Fibroblast of lung (primary cell): ENCODE measurements at regions not wholly inside any gene's neighbourhood (a gene's known extent, or its start where the extent isn't known, plus 50 kb on each side); places are given as distances from the start of the nearest gene placed in this dataset.

Experiments
- DNase-seq, 2 donors: peaks; one replicate each; pipeline versions ENCODE4 v3.0.0 to v3.0.0-alpha.2; 2010; ENCODE audit warnings: low read depth in 2 of 2
- H2AFZ ChIP-seq: 2 replicates; pipeline ENCODE4 v1.5.1; 2012; ENCODE audit warnings: low read length, control low read depth, inconsistent platforms
- H3K27ac ChIP-seq: 2 replicates; pipeline ENCODE4 v1.5.1; 2011; ENCODE audit warnings: low read length, control low read depth; ENCODE audit not compliant: insufficient read depth
- H3K27me3 ChIP-seq: 2 replicates; pipeline ENCODE4 v1.5.1; 2011; ENCODE audit warnings: mild to moderate bottlenecking, low read length; ENCODE audit not compliant: control insufficient read depth, insufficient read depth
- H3K36me3 ChIP-seq: 2 replicates; pipeline ENCODE4 v1.5.1; 2011; ENCODE audit warnings: low read length; ENCODE audit not compliant: control insufficient read depth, insufficient read depth
- H3K4me1 ChIP-seq: 2 replicates; pipeline ENCODE4 v1.5.1; 2011; ENCODE audit warnings: low read length; ENCODE audit not compliant: control insufficient read depth, insufficient read depth; ENCODE audit errors: extremely low read depth
- H3K4me2 ChIP-seq: 2 replicates; pipeline ENCODE4 v1.5.1; 2011; ENCODE audit warnings: low read length, control low read depth; ENCODE audit not compliant: insufficient read depth; ENCODE audit errors: extremely low read depth
- H3K4me3 ChIP-seq, 4 experiments: fragments of 200-600 bp in 1 of 4; sonication (generic) in 1 of 4; replicated peaks in 1 of 4; 2 replicates each; pipeline ENCODE4 v1.5.1; 2011 to 2016; ENCODE audit warnings: low read length in 4 of 4, low read depth in 3 of 4, mild to moderate bottlenecking in 3 of 4, control low read depth in 2 of 4, inconsistent platforms in 1 of 4, mixed read lengths in 1 of 4; ENCODE audit not compliant: insufficient read depth in 1 of 4; ENCODE audit errors: control extremely low read depth in 1 of 4
- H3K79me2 ChIP-seq: 2 replicates; pipeline ENCODE4 v1.5.1; 2012; ENCODE audit warnings: mild to moderate bottlenecking, low read length, inconsistent platforms; ENCODE audit not compliant: control insufficient read depth, insufficient read depth
- H3K9ac ChIP-seq: 2 replicates; pipeline ENCODE4 v1.5.1; 2011; ENCODE audit warnings: mild to moderate bottlenecking, low read length, control low read depth; ENCODE audit not compliant: insufficient read depth
- H3K9me3 ChIP-seq: 2 replicates; pipeline ENCODE4 v1.5.1; 2012; ENCODE audit warnings: low read depth, low read length; ENCODE audit not compliant: control insufficient read depth, insufficient read depth
- H4K20me1 ChIP-seq: 2 replicates; pipeline ENCODE4 v1.5.1; 2011; ENCODE audit warnings: low read length; ENCODE audit not compliant: control insufficient read depth, insufficient read depth; ENCODE audit errors: extremely low read depth
- EZH2 ChIP-seq: IDR thresholded peaks from 2 replicates; pipeline ENCODE4 v1.5.1; 2012; ENCODE audit warnings: low read length, control low read depth, mild to moderate bottlenecking; ENCODE audit errors: missing control alignments
- TF ChIP-seq, protein P1 (sequence below), 2 donors: IDR thresholded peaks in 1 of 2; conservative IDR thresholded peaks in 1 of 2; 1 replicate in 1 of 2; 2 replicates in 1 of 2; pipeline ENCODE4 v1.5.1; 2011 to 2012; ENCODE audit warnings: low read length in 2 of 2, control low read depth in 1 of 2, inconsistent platforms in 1 of 2, low read depth in 1 of 2, mild to moderate bottlenecking in 1 of 2

- Histone ChIP-seq H3K4me3 (no peak overlapping the region), H3K36me3 (no peaks in the 10 kb centered on the region), H3K4me1 (no peaks in the 10 kb centered on the region), H2AFZ (no peak overlapping the region), H3K9me3 (no peaks in the 10 kb centered on the region), H3K4me2 (no peak overlapping the region), H3K79me2 (no peaks in the 10 kb centered on the region), H3K27me3 (no peaks in the 10 kb centered on the region), H3K9ac (no peak overlapping the region), H4K20me1 (no peaks in the 10 kb centered on the region), H3K27ac (no peak overlapping the region)
- TF ChIP-seq, protein P1, sequence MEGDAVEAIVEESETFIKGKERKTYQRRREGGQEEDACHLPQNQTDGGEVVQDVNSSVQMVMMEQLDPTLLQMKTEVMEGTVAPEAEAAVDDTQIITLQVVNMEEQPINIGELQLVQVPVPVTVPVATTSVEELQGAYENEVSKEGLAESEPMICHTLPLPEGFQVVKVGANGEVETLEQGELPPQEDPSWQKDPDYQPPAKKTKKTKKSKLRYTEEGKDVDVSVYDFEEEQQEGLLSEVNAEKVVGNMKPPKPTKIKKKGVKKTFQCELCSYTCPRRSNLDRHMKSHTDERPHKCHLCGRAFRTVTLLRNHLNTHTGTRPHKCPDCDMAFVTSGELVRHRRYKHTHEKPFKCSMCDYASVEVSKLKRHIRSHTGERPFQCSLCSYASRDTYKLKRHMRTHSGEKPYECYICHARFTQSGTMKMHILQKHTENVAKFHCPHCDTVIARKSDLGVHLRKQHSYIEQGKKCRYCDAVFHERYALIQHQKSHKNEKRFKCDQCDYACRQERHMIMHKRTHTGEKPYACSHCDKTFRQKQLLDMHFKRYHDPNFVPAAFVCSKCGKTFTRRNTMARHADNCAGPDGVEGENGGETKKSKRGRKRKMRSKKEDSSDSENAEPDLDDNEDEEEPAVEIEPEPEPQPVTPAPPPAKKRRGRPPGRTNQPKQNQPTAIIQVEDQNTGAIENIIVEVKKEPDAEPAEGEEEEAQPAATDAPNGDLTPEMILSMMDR (conservative IDR thresholded peaks at IDR 0.05 in 1 of 2, IDR thresholded peaks at IDR 0.05 in 1 of 2; ENCODE audit: low read depth in 1 of 2, low read length in 2 of 2), result no peak
- TF ChIP-seq EZH2, result no peak
- peak; percentile 3 to 75 for DNase-seq
Observed at GRCh38 chr1:211198111-211198510, 61.1 kb upstream of the RCOR3 start.

GRCh38 chr1:211196880-211197279 lies 62.3 kb upstream of the RCOR3 start:
- H3K9me3 ChIP-seq, result no peaks in the 10 kb centered on the region
- H3K27ac ChIP-seq, result no peak overlapping the region
- H3K4me3 ChIP-seq, result no peak overlapping the region

DNA sequence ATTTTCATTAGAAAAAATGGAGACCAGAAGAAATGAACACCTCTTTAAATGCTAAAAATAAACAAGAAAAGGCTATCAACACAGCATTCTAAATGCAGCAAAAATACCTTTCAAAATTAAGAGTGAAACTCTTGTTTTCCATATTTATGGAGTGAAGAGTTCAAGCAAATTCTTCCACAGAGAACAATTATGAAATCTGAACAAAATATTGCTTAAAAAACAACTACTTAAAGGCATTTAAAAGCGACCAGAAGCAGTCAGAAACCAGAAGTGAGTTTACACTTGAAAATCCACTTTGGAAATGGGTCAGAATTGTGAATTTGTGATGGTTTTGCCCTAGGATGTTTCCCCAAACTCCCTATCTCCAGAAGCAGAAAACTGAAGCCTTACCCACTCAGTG lies 60.9 kb upstream of the KCNH1 start:
- H3K9ac ChIP-seq, result no peak overlapping the region
- H3K9me3 ChIP-seq, result no peaks in the 10 kb centered on the region
- no peaks in the 10 kb centered on the region for H3K4me1 ChIP-seq
- TF ChIP-seq, protein P1 (conservative IDR thresholded peaks at IDR 0.05 in 1 of 2, IDR thresholded peaks at IDR 0.05 in 1 of 2; ENCODE audit: low read depth in 1 of 2, low read length in 2 of 2), result no peak
- TF ChIP-seq EZH2, result no peak
- no peaks in the 10 kb centered on the region for H3K79me2 ChIP-seq
- H3K36me3 ChIP-seq, result no peaks in the 10 kb centered on the region
- H3K27me3 ChIP-seq, result no peaks in the 10 kb centered on the region
- no peak for DNase-seq
- no peak overlapping the region for H2AFZ ChIP-seq
- H3K4me3 ChIP-seq, result no peak overlapping the region
- H3K4me2 ChIP-seq, result no peak overlapping the region
- no peaks in the 10 kb centered on the region for H4K20me1 ChIP-seq
- no peak overlapping the region for H3K27ac ChIP-seq

More at GRCh38 chr1:211196880-211197279, 62.3 kb upstream of the RCOR3 start:
- DNase-seq, result no peak
- no peaks in the 10 kb centered on the region for H3K4me1 ChIP-seq
- H4K20me1 ChIP-seq, result no peaks in the 10 kb centered on the region
- H3K36me3 ChIP-seq, result no peaks in the 10 kb centered on the region
- no peak for TF ChIP-seq EZH2
- TF ChIP-seq, protein P1 (conservative IDR thresholded peaks at IDR 0.05 in 1 of 2, IDR thresholded peaks at IDR 0.05 in 1 of 2; ENCODE audit: low read depth in 1 of 2, low read length in 2 of 2), result no peak
- H3K4me2 ChIP-seq, result no peak overlapping the region
- H2AFZ ChIP-seq, result no peak overlapping the region
- no peak overlapping the region for H3K9ac ChIP-seq
- H3K27me3 ChIP-seq, result no peaks in the 10 kb centered on the region
- H3K79me2 ChIP-seq, result no peaks in the 10 kb centered on the region
